Astrocyte (in vitro differentiated cells and primary cell): ENCODE measurements at regions not wholly inside any gene's neighbourhood (a gene's known extent, or its start where the extent isn't known, plus 50 kb on each side); places are given as distances from the start of the nearest gene placed in this dataset.

Experiments used
- DNase-seq: peaks from one replicate; pipeline ENCODE4 v3.0.0-alpha.2; 2010; ENCODE audit warnings: low read depth
- FAIRE-seq: peaks from 2 replicates; lab custom pipeline; 2011; peaks lifted over from hg19 to GRCh38; lab: Jason Lieb, UNC
- H2AFZ ChIP-seq: 2 replicates; pipeline ENCODE4 v1.6.0; 2012; ENCODE audit warnings: low read depth, low read length, inconsistent platforms
- H3K27ac ChIP-seq: 2 replicates; pipeline ENCODE4 v1.5.1; 2011; ENCODE audit warnings: low read depth, low read length, inconsistent platforms
- H3K27me3 ChIP-seq: 2 replicates; pipeline ENCODE4 v1.6.0; 2011; ENCODE audit warnings: low read length, inconsistent platforms; ENCODE audit not compliant: insufficient read depth
- H3K36me3 ChIP-seq: 2 replicates; pipeline ENCODE4 v1.5.1; 2011; ENCODE audit warnings: low read length, inconsistent platforms; ENCODE audit not compliant: insufficient read depth
- H3K4me1 ChIP-seq: 2 replicates; pipeline ENCODE4 v1.5.1; 2011; ENCODE audit warnings: low read length, inconsistent platforms; ENCODE audit not compliant: insufficient read depth
- H3K4me2 ChIP-seq: 2 replicates; pipeline ENCODE4 v1.6.0; 2012; ENCODE audit warnings: low read length, inconsistent platforms
- H3K4me3 ChIP-seq: 2 replicates; pipeline ENCODE4 v1.5.1; 2011; ENCODE audit warnings: low read depth, mild to moderate bottlenecking, low read length, inconsistent platforms; ENCODE audit not compliant: insufficient read depth
- H3K79me2 ChIP-seq: 2 replicates; pipeline ENCODE4 v1.6.0; 2012; ENCODE audit warnings: mild to moderate bottlenecking, low read length, inconsistent platforms; ENCODE audit not compliant: insufficient read depth
- H3K9ac ChIP-seq: 2 replicates; pipeline ENCODE4 v1.6.0; 2012; ENCODE audit warnings: mild to moderate bottlenecking, low read length, inconsistent platforms
- H3K9me3 ChIP-seq: 2 replicates; pipeline ENCODE4 v1.5.1; 2012; ENCODE audit warnings: low read depth, mild to moderate bottlenecking, low read length, inconsistent platforms; ENCODE audit not compliant: insufficient read depth
- H4K20me1 ChIP-seq: 2 replicates; pipeline ENCODE4 v1.6.0; 2012; ENCODE audit warnings: low read length, inconsistent platforms; ENCODE audit not compliant: insufficient read depth
- H3K27ac Mint-ChIP-seq: one replicate; pipeline ENCODE4 v1.8.0; 2021; ENCODE audit warnings: mild to moderate bottlenecking, mixed read lengths; ENCODE audit not compliant: unreplicated experiment
- H3K27me3 Mint-ChIP-seq: one replicate; pipeline ENCODE4 v1.8.0; 2021; ENCODE audit warnings: low read depth, mixed read lengths; ENCODE audit not compliant: unreplicated experiment
- H3K36me3 Mint-ChIP-seq: one replicate; pipeline ENCODE4 v1.8.0; 2021; ENCODE audit warnings: low read depth, mixed read lengths; ENCODE audit not compliant: unreplicated experiment
- H3K4me1 Mint-ChIP-seq: one replicate; pipeline ENCODE4 v1.8.0; 2021; ENCODE audit warnings: low read depth, mixed read lengths; ENCODE audit not compliant: unreplicated experiment
- H3K4me3 Mint-ChIP-seq: one replicate; pipeline ENCODE4 v1.8.0; 2021; ENCODE audit warnings: mild to moderate bottlenecking, moderate library complexity, mixed read lengths; ENCODE audit not compliant: unreplicated experiment
- H3K9me3 Mint-ChIP-seq: one replicate; pipeline ENCODE4 v1.8.0; 2021; ENCODE audit warnings: mild to moderate bottlenecking, mixed read lengths; ENCODE audit not compliant: unreplicated experiment
- EZH2 ChIP-seq: IDR thresholded peaks from 2 replicates; pipeline ENCODE4 v1.6.1; 2012; ENCODE audit warnings: mild to moderate bottlenecking, low read length, inconsistent platforms; ENCODE audit not compliant: insufficient read depth
- TF ChIP-seq, protein P1 (sequence below): IDR thresholded peaks from 2 replicates; pipeline ENCODE4 v1.5.1; 2011; ENCODE audit warnings: low read depth, mild to moderate bottlenecking, inconsistent platforms, low read length, moderate library complexity; ENCODE audit not compliant: insufficient read depth

DNA sequence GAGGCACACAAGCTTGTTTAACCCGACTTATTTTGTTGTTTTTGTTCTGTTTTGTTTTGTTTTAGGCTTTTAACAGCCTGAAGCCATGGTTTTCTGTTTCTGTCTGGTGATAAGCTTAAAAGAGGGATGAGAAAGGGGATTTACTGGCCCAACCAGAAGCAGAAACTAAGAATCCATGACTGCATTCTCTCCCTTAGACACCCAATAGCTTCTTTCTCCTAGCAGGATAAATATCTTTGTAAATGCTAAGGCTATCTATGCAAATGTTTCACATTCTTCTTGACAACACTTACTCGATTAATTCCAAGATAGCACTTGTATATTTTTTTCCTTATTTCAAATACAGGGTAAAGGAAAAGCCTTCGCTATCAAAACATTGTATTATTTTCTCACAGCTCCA lies 53.7 kb upstream of the SMAD1 start:
- H3K4me2 ChIP-seq: no peak overlapping the region
- DNase-seq (no peak), FAIRE-seq (no peak)
- no peaks in the 10 kb centered on the region for H3K27me3 ChIP-seq
- no peaks in the 10 kb centered on the region for H3K79me2 ChIP-seq
- H3K9me3 Mint-ChIP-seq: peaks cover 5% of the 10 kb centered on the region
- no peak overlapping the region for H3K9ac ChIP-seq
- H3K4me1 ChIP-seq: no peaks in the 10 kb centered on the region
- no peak overlapping the region for H3K4me3 Mint-ChIP-seq
- no peaks in the 10 kb centered on the region for H3K36me3 ChIP-seq
- H4K20me1 ChIP-seq: no peaks in the 10 kb centered on the region
- no peaks in the 10 kb centered on the region for H3K9me3 ChIP-seq
- no peaks in the 10 kb centered on the region for H3K36me3 Mint-ChIP-seq
- H3K4me3 ChIP-seq: no peak overlapping the region
- no peak overlapping the region for H3K27ac ChIP-seq
- H3K4me1 Mint-ChIP-seq: no peaks in the 10 kb centered on the region
- TF ChIP-seq, protein P1, sequence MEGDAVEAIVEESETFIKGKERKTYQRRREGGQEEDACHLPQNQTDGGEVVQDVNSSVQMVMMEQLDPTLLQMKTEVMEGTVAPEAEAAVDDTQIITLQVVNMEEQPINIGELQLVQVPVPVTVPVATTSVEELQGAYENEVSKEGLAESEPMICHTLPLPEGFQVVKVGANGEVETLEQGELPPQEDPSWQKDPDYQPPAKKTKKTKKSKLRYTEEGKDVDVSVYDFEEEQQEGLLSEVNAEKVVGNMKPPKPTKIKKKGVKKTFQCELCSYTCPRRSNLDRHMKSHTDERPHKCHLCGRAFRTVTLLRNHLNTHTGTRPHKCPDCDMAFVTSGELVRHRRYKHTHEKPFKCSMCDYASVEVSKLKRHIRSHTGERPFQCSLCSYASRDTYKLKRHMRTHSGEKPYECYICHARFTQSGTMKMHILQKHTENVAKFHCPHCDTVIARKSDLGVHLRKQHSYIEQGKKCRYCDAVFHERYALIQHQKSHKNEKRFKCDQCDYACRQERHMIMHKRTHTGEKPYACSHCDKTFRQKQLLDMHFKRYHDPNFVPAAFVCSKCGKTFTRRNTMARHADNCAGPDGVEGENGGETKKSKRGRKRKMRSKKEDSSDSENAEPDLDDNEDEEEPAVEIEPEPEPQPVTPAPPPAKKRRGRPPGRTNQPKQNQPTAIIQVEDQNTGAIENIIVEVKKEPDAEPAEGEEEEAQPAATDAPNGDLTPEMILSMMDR: no peak
- no peak for TF ChIP-seq EZH2
- H2AFZ ChIP-seq: no peak overlapping the region
- no peaks in the 10 kb centered on the region for H3K27me3 Mint-ChIP-seq
- no peak overlapping the region for H3K27ac Mint-ChIP-seq

GRCh38 chr4:145427221-145427620 lies 54.4 kb upstream of the SMAD1 start:
- no peak for FAIRE-seq

More at GRCh38 chr4:145427221-145427620, 54.4 kb upstream of the SMAD1 start:
- no peak for TF ChIP-seq EZH2
- TF ChIP-seq, protein P1: no peak
- Mint-ChIP-seq H3K27me3 (no peaks in the 10 kb centered on the region), H3K27ac (no peak overlapping the region), H3K4me3 (no peak overlapping the region), H3K4me1 (no peaks in the 10 kb centered on the region), H3K36me3 (no peaks in the 10 kb centered on the region), H3K9me3 (peaks cover 5% of the 10 kb centered on the region)
- no peaks in the 10 kb centered on the region for H3K36me3 ChIP-seq
- no peaks in the 10 kb centered on the region for H4K20me1 ChIP-seq
- H3K4me2 ChIP-seq: no peak overlapping the region
- no peak overlapping the region for H3K4me3 ChIP-seq
- H3K27me3 ChIP-seq: no peaks in the 10 kb centered on the region
- no peak overlapping the region for H3K9ac ChIP-seq
- DNase-seq: no peak
- no peak overlapping the region for H3K27ac ChIP-seq
- H3K79me2 ChIP-seq: no peaks in the 10 kb centered on the region
- H2AFZ ChIP-seq: no peak overlapping the region
- no peaks in the 10 kb centered on the region for H3K4me1 ChIP-seq
- H3K9me3 ChIP-seq: no peaks in the 10 kb centered on the region
